ENCODE measurements at regions not wholly inside any gene's neighbourhood (a gene's known extent, or its start where the extent isn't known, plus 50 kb on each side); places are given as distances from the start of the nearest gene placed in this dataset.
A peak's percentile ranks its signal among the peaks of the same experiment; 100 is the strongest.

DNA sequence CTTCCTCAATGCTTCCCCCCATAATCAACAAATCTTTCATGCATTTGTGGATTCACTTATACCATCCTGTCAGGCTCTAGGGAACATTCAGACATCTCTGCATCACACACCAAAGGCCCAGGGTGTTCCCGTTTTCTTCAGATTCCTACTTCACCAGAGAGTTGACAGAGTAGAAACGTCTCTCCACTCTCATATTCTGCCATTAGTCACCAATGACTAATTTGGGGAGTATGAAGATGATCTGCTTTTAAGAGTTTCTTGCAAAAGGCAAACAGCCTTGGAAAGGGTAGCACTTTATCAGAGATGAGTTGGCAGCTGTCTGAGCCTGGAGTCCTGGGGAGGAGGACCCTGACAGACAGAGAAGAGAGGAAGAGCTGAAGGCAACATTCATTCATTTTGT lies 55.8 kb upstream of the DGKG start:
- TF ChIP-seq, protein P1, sequence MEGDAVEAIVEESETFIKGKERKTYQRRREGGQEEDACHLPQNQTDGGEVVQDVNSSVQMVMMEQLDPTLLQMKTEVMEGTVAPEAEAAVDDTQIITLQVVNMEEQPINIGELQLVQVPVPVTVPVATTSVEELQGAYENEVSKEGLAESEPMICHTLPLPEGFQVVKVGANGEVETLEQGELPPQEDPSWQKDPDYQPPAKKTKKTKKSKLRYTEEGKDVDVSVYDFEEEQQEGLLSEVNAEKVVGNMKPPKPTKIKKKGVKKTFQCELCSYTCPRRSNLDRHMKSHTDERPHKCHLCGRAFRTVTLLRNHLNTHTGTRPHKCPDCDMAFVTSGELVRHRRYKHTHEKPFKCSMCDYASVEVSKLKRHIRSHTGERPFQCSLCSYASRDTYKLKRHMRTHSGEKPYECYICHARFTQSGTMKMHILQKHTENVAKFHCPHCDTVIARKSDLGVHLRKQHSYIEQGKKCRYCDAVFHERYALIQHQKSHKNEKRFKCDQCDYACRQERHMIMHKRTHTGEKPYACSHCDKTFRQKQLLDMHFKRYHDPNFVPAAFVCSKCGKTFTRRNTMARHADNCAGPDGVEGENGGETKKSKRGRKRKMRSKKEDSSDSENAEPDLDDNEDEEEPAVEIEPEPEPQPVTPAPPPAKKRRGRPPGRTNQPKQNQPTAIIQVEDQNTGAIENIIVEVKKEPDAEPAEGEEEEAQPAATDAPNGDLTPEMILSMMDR (IDR thresholded peaks at IDR 0.05), result no peak
- Histone ChIP-seq H3K9me3 (no peaks in the 10 kb centered on the region), H3K36me3 (no peaks in the 10 kb centered on the region), H3K27me3 (peaks cover 0 to 3% (median 0%) of the 10 kb centered on the region in 7 donors), H3K4me1 (peaks cover 4 to 21% (median 18%) of the 10 kb centered on the region in 9 donors), H3K4me3 (no peak overlapping the region), H3K27ac (no peak overlapping the region)
- DNase-seq, result no peak
- WGBS, 2 donors, result 46 to 53% methylated on average over 2 of the region's 2 CpGs
- ATAC-seq, result no peak
- intact Hi-C loops (cut with DNase I), result no loop called here

DNA sequence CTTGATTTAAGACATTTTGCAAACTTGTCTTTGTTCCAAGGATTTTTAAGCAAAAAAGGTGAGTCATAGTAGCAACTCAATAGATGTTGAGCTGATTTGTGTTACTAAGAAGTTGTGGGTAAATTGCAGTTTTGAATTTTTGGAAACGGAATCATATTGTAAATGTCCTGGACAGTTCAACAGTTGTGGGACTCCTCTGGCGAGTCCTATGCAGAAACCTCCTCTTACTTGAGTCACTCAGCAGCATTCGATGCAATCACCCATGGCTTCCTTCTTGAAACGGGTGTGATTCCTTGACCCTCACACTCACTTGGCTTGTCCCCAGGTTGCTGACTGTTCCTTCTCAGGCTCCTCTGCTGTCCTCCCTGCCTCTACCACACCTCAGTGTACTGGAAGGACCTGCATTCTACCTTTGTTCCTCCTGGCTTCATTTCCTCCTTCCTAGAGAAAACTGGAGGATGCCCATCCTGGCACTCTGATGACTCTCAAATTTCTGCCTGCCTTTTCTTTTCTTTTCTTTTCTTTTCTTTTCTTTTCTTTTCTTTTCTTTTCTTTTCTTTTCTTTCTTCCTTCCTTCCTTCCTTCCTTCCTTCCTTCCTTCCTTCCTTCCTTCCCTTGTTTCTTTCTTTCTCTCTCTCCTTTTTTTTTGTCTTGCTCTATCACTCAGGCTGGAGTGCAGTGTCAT lies 52.8 kb upstream of the DGKG start:
- H3K27me3 ChIP-seq, result no peaks in the 10 kb centered on the region
- 58 to 70% methylated on average over 4 of the region's 4 CpGs for WGBS, 2 donors
- TF ChIP-seq, protein P1 (IDR thresholded peaks at IDR 0.05), result no peak
- H3K4me3 ChIP-seq, result no peak overlapping the region
- peaks cover 4 to 22% (median 18%) of the 10 kb centered on the region in 9 donors for H3K4me1 ChIP-seq
- DNase-seq (no peak), ATAC-seq (peak in 1 of 8 donors; percentile 11)
- no peaks in the 10 kb centered on the region for H3K36me3 ChIP-seq
- H3K27ac ChIP-seq, result peak overlapping the region in 2 of 10 donors; percentile 82 to 85
- H3K9me3 ChIP-seq, result no peaks in the 10 kb centered on the region
- intact Hi-C loops (cut with DNase I), result loop anchor here in 2 of 10 donors (5.0 kb wide), 2 partner anchors 53 to 1027 kb away; partner anchors contain the start of gene DGKG (in 1 of the 2)

DNA sequence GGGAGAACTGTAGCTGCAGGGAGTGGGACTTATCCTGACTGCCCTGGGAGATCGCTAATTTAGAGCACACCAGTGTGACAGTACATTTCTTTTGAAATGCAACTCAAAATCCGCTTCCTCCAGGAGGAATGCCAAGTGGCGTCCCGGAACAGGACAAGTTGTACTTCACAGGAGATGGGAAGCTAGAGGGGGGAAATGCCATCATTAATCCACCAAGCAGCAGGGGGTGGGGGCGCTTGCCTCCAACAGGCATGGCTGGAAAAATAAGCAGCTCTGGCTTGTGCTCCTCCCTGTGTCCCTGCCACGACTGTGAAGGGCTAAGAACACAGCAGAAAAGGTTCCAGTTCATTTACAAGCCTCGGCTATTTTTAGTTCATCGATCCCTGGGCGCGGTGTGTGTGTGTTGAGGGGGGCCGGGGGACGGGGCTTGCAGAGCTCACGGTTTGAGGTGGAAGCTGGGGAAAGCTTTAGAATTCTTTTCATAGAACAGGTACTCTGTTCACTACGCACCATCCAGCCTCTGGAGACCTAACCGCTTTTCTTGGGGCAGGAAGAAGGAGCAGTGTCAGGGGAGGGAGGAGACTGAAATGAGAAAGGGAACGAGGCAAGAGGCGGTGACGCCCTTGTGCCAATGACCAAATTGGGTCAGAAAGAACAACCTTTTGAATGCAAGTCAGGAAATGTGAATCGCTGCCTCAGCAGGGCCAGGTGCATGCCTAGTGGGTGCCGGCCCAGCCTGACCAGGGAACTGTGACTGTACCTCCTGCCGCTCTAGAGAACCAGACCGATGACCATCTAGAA lies 51.8 kb upstream of the DGKG start:
- TF ChIP-seq, protein P1 (IDR thresholded peaks at IDR 0.05), result no peak
- intact Hi-C loops (cut with DNase I), result loop anchor here in 2 of 10 donors (5.0 kb wide), 2 partner anchors 52 to 1028 kb away; partner anchors contain the start of gene DGKG (in 1 of the 2)
- H3K4me3 ChIP-seq, result peak overlapping the region in 8 of 10 donors; percentile 18 to 43 (median 40)
- peak overlapping the region; percentile 44 to 85 (median 72) for H3K27ac ChIP-seq
- peak; percentile 40 to 93 (median 78) for ATAC-seq
- peak; percentile 28 to 34 for DNase-seq
- 6 to 7% methylated on average over 22 of the region's 22 CpGs for WGBS, 2 donors
- no peaks in the 10 kb centered on the region for H3K27me3 ChIP-seq
- H3K4me1 ChIP-seq, result peaks cover 4 to 22% (median 18%) of the 10 kb centered on the region in 9 donors
- H3K36me3 ChIP-seq, result no peaks in the 10 kb centered on the region
- H3K9me3 ChIP-seq, result no peaks in the 10 kb centered on the region

DNA sequence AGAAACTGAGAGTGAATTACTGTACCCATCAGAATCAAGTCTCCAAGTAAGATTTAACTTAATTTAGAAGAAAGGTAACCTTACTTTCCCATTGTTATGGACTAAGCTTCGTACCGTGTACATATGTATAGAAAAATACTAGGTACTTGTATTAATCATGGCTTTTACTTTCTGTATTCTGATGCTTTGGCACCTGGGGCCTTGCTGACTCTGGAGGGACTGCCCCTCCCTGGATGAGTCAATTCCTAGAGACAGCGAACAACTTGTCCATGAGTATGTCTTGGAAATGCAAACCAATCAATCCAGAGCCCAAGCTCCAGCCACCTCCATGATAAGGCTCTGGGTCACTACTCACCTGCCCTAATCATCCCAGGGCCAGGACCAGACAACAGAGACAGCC lies 50.0 kb upstream of the DGKG start:
- Histone ChIP-seq H3K9me3 (no peaks in the 10 kb centered on the region), H3K27ac (no peak overlapping the region), H3K27me3 (no peaks in the 10 kb centered on the region), H3K4me3 (no peak overlapping the region), H3K4me1 (peaks cover 9 to 37% (median 24%) of the 10 kb centered on the region in 9 donors), H3K36me3 (no peaks in the 10 kb centered on the region)
- TF ChIP-seq, protein P1 (IDR thresholded peaks at IDR 0.05), result no peak
- WGBS, 2 donors, result 90 to 96% methylated on average over 3 of the region's 3 CpGs
- ATAC-seq, result no peak
- DNase-seq, result no peak
- intact Hi-C loops (cut with DNase I), result loop anchor here in 2 of 10 donors (5.0 kb wide), 2 partner anchors 50 to 1030 kb away; partner anchors contain the start of gene DGKG (in 1 of the 2)

Data from heart right ventricle (tissue), 16 donors.